ENCODE measurements at regions not wholly inside any gene's neighbourhood (a gene's known extent, or its start where the extent isn't known, plus 50 kb on each side); places are given as distances from the start of the nearest gene placed in this dataset.

DNA sequence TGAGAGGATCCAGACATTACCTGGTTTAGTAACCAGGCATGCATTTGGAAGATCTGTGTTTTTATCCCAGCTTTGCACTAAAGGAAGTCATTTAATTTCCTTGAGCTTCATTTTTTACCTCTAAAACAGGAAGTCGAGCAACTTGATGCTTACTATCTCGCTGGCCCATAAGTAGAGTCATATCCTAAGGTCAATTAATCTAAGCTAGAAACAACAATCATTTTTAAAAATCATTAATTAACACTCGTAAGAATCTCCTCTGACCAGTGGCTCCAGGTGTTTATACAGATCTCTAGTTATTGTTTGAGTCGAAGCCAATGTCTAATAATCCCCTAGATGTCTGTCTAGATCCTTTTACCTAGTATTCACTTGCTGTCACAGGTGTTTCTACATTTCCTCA lies 355.8 kb upstream of the DCN start:
- TF ChIP-seq, protein P1, sequence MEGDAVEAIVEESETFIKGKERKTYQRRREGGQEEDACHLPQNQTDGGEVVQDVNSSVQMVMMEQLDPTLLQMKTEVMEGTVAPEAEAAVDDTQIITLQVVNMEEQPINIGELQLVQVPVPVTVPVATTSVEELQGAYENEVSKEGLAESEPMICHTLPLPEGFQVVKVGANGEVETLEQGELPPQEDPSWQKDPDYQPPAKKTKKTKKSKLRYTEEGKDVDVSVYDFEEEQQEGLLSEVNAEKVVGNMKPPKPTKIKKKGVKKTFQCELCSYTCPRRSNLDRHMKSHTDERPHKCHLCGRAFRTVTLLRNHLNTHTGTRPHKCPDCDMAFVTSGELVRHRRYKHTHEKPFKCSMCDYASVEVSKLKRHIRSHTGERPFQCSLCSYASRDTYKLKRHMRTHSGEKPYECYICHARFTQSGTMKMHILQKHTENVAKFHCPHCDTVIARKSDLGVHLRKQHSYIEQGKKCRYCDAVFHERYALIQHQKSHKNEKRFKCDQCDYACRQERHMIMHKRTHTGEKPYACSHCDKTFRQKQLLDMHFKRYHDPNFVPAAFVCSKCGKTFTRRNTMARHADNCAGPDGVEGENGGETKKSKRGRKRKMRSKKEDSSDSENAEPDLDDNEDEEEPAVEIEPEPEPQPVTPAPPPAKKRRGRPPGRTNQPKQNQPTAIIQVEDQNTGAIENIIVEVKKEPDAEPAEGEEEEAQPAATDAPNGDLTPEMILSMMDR (conservative IDR thresholded peaks at IDR 0.05): no peak
- H3K4me1 Mint-ChIP-seq (ENCODE audit: unreplicated experiment): no peaks in the 10 kb centered on the region
- no peak overlapping the region for H3K27ac Mint-ChIP-seq
- H3K4me3 Mint-ChIP-seq: no peak overlapping the region
- H3K36me3 Mint-ChIP-seq: no peaks in the 10 kb centered on the region
- H3K9me3 Mint-ChIP-seq: no peaks in the 10 kb centered on the region
- DNase-seq (ENCODE audit: extremely low spot score, unreplicated experiment): no peak
- no peaks in the 10 kb centered on the region for H3K27me3 Mint-ChIP-seq

- H3K4me3 Mint-ChIP-seq: no peak overlapping the region
- TF ChIP-seq, protein P1 (conservative IDR thresholded peaks at IDR 0.05): no peak
- no peaks in the 10 kb centered on the region for H3K36me3 Mint-ChIP-seq
- no peaks in the 10 kb centered on the region for H3K9me3 Mint-ChIP-seq
- H3K27ac Mint-ChIP-seq: no peak overlapping the region
- no peaks in the 10 kb centered on the region for H3K4me1 Mint-ChIP-seq (ENCODE audit: unreplicated experiment)
- no peaks in the 10 kb centered on the region for H3K27me3 Mint-ChIP-seq
- no peak for DNase-seq (ENCODE audit: extremely low spot score, unreplicated experiment)
Observed at GRCh38 chr12:91533366-91533765, 350.7 kb upstream of the DCN start.

DNA sequence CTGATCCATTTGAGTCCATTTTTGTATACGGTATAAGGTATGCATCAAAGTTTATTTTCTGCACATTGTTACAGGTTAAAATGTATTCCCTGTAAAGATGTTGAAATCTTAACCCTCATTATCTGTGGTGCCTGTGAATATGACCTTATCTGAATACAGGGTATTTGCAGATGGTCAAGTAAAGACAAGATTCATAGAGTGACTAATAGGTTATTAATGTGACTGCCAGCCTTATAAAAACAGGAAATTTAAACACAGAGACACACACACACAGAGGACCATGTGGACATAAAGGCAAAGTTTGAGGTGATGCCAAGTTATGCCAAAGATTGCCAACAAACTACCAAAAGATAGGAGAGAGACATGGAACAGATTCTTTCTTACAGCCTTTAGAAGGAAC lies 347.2 kb upstream of the DCN start:
- no peak for DNase-seq (ENCODE audit: extremely low spot score, unreplicated experiment)
- Mint-ChIP-seq H3K27me3 (no peaks in the 10 kb centered on the region), H3K4me1 (ENCODE audit: unreplicated experiment) (no peaks in the 10 kb centered on the region), H3K9me3 (no peaks in the 10 kb centered on the region), H3K4me3 (no peak overlapping the region), H3K27ac (no peak overlapping the region), H3K36me3 (no peaks in the 10 kb centered on the region)
- TF ChIP-seq, protein P1 (conservative IDR thresholded peaks at IDR 0.05): no peak

GRCh38 chr12:91523831-91524230 lies 341.2 kb upstream of the DCN start:
- peaks cover 6% of the 10 kb centered on the region for H3K9me3 Mint-ChIP-seq
- no peak for DNase-seq (ENCODE audit: extremely low spot score, unreplicated experiment)
- H3K36me3 Mint-ChIP-seq: no peaks in the 10 kb centered on the region
- H3K27ac Mint-ChIP-seq: no peak overlapping the region
- no peaks in the 10 kb centered on the region for H3K27me3 Mint-ChIP-seq
- TF ChIP-seq, protein P1 (conservative IDR thresholded peaks at IDR 0.05): no peak
- H3K4me3 Mint-ChIP-seq: no peak overlapping the region
- H3K4me1 Mint-ChIP-seq (ENCODE audit: unreplicated experiment): no peaks in the 10 kb centered on the region

- peaks cover 5% of the 10 kb centered on the region for H3K9me3 Mint-ChIP-seq
- no peak overlapping the region for H3K27ac Mint-ChIP-seq
- TF ChIP-seq, protein P1 (conservative IDR thresholded peaks at IDR 0.05): no peak
- DNase-seq (ENCODE audit: extremely low spot score, unreplicated experiment): no peak
- peaks cover 15% of the 10 kb centered on the region for H3K4me1 Mint-ChIP-seq (ENCODE audit: unreplicated experiment)
- H3K27me3 Mint-ChIP-seq: no peaks in the 10 kb centered on the region
- H3K4me3 Mint-ChIP-seq: no peak overlapping the region
- no peaks in the 10 kb centered on the region for H3K36me3 Mint-ChIP-seq
Observed at GRCh38 chr12:91516695-91517047, 334.1 kb upstream of the DCN start.
